ENCODE measurements at regions not wholly inside any gene's neighbourhood (a gene's known extent, or its start where the extent isn't known, plus 50 kb on each side); places are given as distances from the start of the nearest gene placed in this dataset.
"Not testable (repeated sequence)": the region's sequence is repeated elsewhere in the genome, so short reads cannot be mapped to it uniquely, and the experiment has no call there.

- DNase-seq (ENCODE audit: low read depth in 3 of 3): no peak
Measured at GRCh38 chr16:82300374-82300951, 130.4 kb upstream of the MPHOSPH6 start.

GRCh38 chr16:82298472-82298871, 128.4 kb upstream of the MPHOSPH6 start:
- DNase-seq (ENCODE audit: low read depth in 3 of 3): no peak

- DNase-seq (ENCODE audit: low read depth in 3 of 3): no peak
Measured at GRCh38 chr16:82295290-82296201, 125.5 kb upstream of the MPHOSPH6 start.

GRCh38 chr16:82293671-82294070, 123.6 kb upstream of the MPHOSPH6 start:
- no peak for DNase-seq (ENCODE audit: low read depth in 3 of 3)

- DNase-seq (ENCODE audit: low read depth in 3 of 3): no peak
Measured at GRCh38 chr16:82287937-82288336, 117.9 kb upstream of the MPHOSPH6 start.

GRCh38 chr16:82282662-82283061, 112.6 kb upstream of the MPHOSPH6 start:
- DNase-seq (ENCODE audit: low read depth in 3 of 3): no peak

- no peak for DNase-seq (ENCODE audit: low read depth in 3 of 3)
Measured at GRCh38 chr16:82281544-82281943, 111.5 kb upstream of the MPHOSPH6 start.

GRCh38 chr16:82280867-82281266, 110.8 kb upstream of the MPHOSPH6 start:
- DNase-seq (ENCODE audit: low read depth in 3 of 3): no peak

GRCh38 chr16:82275349-82275748, 105.3 kb upstream of the MPHOSPH6 start:
- not testable (repeated sequence) for DNase-seq (ENCODE audit: low read depth in 3 of 3)

- no peak for DNase-seq (ENCODE audit: low read depth in 3 of 3)
Measured at GRCh38 chr16:82271636-82272035, 101.6 kb upstream of the MPHOSPH6 start.

- not testable (repeated sequence) for DNase-seq (ENCODE audit: low read depth in 3 of 3)
Measured at GRCh38 chr16:82267675-82268074, 97.7 kb upstream of the MPHOSPH6 start.

- no peak for DNase-seq (ENCODE audit: low read depth in 3 of 3)
Measured at GRCh38 chr16:82265809-82266208, 95.8 kb upstream of the MPHOSPH6 start.

GRCh38 chr16:82264756-82265155, 94.7 kb upstream of the MPHOSPH6 start:
- no peak for DNase-seq (ENCODE audit: low read depth in 3 of 3)

GRCh38 chr16:82263521-82264143, 93.6 kb upstream of the MPHOSPH6 start:
- DNase-seq (ENCODE audit: low read depth in 3 of 3): peak; percentile 2 to 38 (median 30)

GRCh38 chr16:82262244-82262643, 92.2 kb upstream of the MPHOSPH6 start:
- DNase-seq (ENCODE audit: low read depth in 3 of 3): no peak

- DNase-seq (ENCODE audit: low read depth in 3 of 3): no peak
Measured at GRCh38 chr16:82260212-82260795, 90.3 kb upstream of the MPHOSPH6 start.

GRCh38 chr16:82259731-82260130, 89.7 kb upstream of the MPHOSPH6 start:
- DNase-seq (ENCODE audit: low read depth in 3 of 3): no peak

GRCh38 chr16:82257990-82258389, 88.0 kb upstream of the MPHOSPH6 start:
- no peak for DNase-seq (ENCODE audit: low read depth in 3 of 3)

- DNase-seq (ENCODE audit: low read depth in 3 of 3): no peak
Measured at GRCh38 chr16:82252582-82252981, 82.6 kb upstream of the MPHOSPH6 start.

GRCh38 chr16:82248677-82249076, 78.7 kb upstream of the MPHOSPH6 start:
- DNase-seq (ENCODE audit: low read depth in 3 of 3): no peak

- DNase-seq (ENCODE audit: low read depth in 3 of 3): no peak
Measured at GRCh38 chr16:82248012-82248656, 78.1 kb upstream of the MPHOSPH6 start.

GRCh38 chr16:82242201-82242600, 72.2 kb upstream of the MPHOSPH6 start:
- DNase-seq (ENCODE audit: low read depth in 3 of 3): no peak

Data from stimulated activated CD4-positive, alpha-beta T cell treated with anti-CD3 and anti-CD28 coated beads, TNF-alpha, amount 100 ng/mL, for 24 hours (primary cell).